Amniotic epithelial cell (primary cell): ENCODE measurements at regions not wholly inside any gene's neighbourhood (a gene's known extent, or its start where the extent isn't known, plus 50 kb on each side); places are given as distances from the start of the nearest gene placed in this dataset.
"Not testable (repeated sequence)": the region's sequence is repeated elsewhere in the genome, so short reads cannot be mapped to it uniquely, and the experiment has no call there.

Experiments used
- DNase-seq: peaks from one replicate; pipeline ENCODE4 v3.0.0-alpha.2; 2010; ENCODE audit warnings: low read depth

DNA sequence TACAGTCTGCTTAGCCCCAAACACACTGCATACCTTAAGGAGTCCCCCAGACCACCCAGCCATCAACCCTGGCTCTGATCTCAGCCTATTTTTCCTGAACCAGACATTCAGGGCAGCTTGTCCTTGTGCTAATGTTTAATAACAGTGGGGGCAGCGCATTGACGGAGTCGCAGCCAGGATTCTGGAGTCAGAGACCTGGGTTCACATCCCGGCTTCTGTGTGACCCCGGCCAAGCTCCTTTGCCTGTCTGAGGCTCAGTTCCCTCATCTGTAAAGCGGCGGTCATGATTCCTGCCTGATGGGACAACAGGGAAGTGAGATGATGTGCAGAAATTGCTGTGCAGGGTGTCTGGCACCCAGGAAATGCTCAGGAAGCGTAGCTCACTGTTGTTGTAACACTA, 63.1 kb downstream of the MATN1 start:
- DNase-seq = no peak

DNA sequence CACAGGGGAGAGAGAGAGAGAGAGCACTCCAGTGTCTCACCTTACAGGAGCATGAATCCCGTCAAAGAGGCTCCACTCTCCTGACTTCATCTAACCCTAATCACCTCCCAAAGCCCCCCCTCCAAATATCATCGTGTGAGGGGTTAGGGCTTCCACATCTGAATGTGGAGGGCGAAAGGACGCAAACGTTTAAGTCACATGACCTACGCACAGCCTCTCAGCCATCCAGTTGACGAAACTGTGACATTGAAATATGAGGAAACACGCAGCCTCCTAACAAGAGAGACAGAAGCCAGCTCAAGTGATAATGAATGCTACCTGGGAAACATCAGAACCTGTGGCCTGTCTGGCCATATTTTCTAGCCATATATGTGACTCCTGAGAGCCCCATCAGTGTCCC, 63.7 kb downstream of the MATN1 start:
- DNase-seq = no peak

DNA sequence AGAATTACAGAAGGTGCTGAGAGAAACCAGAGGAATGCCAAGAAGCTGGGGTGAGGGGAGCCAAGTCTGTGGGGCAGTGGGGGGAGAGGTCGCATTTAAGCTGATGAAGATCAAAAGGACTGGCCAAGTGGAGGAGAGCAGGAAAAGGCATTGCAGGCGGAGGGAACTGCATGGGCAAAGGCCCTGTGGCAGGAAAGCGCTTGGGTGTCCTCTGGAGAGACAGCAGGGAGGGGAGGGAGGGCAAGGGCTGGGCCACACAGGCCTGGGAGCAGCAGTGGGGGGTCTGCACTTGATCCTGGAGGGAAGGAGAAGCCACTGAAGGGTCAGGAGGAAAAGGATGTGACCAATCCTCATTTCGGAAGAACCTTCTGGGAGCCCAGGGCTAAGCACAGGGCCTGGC, 65.0 kb downstream of the MATN1 start:
- DNase-seq = not testable (repeated sequence)

DNA sequence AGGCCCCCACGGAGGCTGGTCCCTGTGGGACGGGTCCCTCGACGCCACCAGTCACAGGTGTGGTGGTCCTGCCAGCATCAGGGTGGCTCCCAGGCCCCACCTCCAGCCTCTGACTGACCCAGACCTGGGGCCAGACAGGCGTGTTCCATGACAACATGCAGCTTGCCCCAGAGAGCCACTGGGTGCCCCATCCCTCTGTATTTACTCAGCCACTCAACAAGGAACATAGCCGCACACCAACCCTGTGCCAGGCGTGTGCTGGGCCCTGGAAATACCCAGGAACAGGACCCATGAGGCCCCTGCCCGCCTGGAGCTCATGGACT, 65.4 kb downstream of the MATN1 start:
- DNase-seq = no peak

DNA sequence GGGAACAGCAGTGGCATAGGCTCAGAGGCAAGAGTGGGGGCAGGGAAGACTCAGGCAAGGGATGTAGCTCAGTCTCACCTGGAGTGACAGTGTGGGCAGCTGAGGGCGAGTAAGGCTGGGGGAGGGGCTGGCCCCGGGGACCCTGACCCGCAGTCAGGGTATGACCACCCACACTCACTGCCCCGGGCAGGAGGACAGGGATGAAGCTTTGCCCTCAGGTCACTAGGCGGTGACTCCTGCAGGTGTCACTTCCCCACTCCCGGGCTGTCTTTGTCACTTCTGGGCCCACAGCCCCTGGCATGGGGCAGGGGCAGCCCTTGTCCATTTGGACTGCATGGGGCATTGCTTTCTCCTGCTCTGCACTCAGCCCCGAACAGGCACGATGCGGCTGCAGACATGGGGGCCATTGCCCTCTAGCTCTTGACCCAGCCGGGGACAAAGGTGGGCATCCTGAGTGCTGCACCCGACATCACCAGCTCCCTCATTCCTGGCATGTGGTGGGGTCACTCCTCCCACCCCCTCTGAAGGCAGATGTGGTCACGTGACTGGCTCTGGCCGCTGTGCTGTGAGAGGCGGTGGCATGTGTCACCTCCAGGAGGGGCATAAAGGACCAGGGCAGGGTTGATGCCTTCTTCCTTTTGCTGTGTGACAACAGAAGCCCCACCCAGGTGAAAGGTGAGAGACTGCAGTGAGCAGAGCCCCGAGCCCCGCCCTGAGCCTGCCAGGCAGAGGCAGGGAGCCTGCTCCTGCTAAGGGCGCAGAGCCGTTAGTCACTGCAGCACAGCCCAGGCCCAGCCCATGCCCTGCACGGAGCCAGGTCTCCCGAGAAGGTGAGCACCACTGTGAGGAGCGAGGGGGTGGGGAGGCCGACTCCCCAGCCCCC, 66.0 kb downstream of the MATN1 start:
- DNase-seq = no peak

DNA sequence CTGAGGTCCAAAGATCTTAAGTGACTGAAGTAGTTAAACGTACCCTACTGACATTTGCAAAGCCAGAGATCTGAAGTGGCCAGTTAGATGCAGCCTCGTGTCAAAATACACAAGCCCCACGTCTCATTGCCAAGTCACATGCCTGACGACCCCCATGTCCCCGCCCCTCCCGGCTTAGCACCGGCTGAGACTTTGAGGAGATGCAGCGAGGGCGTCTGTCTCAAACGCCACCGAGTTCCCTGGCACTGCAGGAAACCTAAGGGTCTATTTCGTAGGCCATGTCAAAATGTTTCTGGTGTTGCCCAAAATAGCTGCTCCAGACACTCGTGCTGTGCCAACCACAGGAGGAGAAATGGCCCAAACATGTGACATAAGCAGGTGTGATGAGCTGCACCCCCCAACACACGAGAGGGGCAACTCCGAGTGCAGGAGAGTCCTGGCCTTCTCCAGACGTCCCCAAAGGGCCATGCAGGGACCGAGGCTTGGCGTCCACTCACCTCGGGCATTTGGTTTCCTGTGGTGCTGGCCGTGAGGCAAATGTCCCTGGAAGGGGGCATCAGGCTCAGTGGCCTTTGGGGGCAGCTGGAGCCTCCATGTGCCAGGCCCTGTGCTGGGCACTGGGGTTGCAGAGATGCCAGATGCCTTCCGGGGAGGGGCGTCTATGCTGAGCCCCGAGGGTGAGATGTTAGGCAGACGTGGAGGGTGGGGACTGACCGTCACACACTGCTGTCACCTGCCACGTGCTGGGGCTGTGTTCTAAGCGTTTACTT, 67.0 kb downstream of the MATN1 start:
- no peak for DNase-seq

DNA sequence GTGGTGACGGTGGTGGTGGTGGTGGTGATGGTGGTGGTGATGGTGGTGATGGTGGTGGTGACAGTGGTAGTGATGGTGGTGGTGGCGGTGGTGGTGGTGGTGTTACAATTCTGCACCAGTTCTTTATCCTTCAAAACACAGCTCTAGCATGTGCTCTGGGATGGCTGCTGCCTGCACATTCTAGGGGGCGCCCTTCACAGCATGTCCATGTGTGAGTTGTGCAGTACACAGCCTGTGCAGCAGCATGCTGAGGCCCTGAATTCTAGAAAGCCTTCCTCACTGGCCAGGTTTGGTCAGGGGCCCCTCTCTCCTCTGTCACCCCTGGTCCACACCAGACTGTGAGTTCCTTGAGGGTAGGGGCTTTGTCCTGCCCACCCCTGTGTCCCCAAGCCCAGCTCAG, 67.7 kb downstream of the MATN1 start:
- DNase-seq = no peak

DNA sequence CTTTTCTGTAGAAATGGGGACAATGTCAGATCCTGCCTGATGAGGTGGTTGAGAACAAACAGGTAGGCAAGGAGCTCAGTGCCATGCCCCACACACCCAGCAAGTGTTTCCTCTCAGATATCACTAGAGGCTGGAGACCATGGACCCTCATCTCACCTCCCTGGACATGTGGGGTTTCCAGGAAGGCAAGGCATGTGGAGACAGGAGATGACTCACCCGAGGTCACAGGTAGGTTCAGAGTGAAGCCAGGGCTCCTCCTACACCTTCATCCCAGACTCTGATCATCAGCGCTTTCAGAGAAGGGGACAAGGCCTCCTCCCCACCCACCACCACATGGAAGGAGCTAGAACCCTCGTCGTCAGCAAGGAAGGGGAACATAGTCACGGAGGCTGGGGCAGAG, 69.2 kb downstream of the MATN1 start:
- no peak for DNase-seq

DNA sequence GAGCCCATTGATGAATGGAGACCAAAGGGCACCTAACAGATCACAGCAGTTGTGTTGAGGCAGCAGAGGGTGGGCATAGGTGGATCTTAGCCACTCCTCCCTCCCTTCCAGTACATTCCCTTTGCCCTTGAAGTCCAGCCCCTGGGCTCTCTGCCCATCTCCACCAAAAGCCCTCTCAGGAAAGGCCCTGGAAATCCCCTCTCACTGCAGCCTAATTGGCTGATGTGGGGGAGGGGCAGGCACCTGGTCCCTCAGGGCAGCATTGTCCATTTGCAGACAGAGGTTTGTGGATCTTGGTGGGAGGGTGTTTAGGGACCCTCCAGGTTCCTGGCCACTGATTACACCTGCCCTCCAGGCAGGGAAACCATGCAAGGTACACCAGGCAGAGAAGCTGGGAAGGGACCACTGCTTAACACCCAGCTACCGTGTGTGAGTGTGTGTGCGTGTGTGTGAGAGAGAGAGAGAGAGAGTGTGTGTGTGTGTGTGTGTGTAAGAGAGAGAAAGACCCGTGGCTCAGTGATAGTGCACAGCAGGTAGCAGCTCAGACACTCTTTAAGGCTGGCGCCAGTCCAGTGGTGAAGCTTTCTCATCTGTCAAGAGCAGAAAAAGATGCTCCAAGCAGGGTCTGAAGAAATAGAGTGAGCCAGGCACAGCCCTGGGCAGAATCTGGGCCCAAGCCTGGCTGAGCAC, 71.1 kb downstream of the MATN1 start:
- DNase-seq = no peak

DNA sequence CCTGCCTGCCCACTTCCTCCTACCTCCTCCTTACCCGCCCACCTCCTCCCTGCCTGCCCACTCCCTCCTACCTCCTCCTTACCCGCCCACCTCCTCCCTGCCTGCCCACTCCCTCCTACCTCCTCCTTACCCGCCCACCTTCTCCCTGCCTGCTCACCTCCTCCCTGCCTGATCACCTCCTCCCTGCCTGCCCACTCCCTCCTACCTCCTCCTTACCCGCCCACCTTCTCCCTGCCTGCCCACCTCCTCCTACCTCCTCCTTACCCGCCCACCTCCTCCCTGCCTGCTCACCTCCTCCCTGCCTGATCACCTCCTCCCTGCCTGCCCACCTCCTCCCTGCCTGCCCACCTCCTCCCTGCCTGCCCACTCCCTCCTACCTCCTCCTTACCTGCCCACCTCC, 72.0 kb downstream of the MATN1 start:
- not testable (repeated sequence) for DNase-seq

DNA sequence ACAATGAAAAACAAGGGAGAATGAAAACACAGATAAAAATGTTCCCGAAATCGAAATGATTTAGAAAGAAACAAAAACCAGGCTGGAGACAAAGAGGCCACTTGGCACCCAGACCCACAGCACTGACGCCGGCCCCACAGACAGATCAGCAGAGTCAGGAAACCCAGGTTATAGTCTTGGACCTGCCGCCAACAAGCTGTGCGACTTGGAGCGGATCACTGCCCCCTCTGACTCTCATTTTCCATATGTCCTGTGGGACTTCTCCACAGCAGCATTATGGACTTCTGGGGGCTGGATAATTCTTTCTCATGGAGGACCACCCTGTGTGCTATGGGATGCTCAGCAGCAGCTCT, 72.4 kb downstream of the MATN1 start:
- no peak for DNase-seq

DNA sequence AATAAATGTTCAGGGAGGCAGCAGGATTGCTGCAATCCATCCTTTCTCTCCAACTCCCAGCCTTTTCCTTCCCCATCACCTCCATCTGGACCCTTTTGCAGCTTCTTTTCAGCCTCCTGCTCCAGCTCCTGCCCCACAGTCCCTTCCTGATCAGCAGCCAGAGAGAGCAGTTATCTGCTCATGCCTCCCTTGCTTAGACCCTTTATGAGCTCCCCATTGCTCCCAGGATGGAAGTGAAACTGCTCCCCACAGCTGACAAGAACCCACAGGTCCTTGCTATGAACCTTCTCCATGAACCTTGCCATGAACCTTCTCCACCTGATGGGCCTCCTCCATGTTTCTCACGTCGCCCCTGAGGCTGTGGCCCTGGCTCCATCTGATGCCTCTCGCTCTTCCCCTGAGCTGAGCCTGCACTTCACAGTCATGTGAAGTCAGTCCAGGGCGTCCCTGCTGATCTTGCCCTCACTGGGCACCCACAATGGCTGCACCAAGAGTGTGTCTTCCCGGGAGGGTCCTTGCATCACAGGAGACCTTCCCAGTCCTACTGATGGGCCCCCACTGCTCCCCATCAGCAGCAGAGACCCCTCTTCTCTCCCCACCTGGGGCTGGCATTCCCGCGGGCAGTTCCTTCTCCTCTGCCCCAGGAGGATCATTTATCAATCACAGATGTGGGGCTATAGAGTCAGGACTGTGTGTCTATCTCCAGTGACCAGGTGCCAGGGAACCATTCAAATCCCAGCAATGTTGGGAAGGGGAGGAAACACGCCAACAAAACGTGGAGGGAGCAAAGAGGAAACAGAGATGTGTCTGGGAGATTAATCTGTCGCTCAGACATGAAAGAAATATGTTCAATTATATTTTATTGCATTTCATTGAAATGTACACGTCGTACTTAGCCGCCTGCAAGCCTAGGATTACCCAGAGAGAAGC, 73.1 kb downstream of the MATN1 start:
- DNase-seq = no peak

DNA sequence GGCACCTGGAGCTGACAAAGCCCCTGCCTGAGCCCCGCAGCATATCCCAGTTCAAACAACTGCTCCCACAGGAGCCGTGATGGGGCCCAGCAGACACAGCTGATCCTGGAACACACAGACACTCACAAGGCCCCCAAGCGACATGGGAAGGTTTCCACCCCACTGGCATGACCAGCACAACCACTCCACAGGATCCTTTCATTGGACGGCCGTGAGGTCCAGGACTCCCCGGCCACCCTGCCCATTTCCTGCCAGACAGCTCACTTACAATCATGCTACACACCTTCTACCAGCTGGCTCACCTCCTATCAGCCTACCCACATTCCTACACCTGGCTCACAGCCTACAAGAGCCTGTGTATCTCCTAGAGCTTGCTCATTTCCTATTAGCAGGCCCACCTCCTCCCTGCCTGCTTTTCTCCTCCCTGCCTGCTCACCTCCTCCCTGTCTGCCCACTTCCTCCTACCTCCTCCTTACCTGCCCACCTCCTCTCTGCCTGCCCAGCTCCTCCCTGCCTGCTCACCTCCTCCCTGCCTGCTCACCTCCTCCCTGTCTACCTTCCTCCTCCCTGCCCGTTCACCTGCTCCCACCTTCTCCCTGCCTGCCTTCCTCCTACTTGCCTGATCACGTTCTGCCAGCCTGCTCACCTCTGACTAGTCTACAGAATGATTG, 73.9 kb downstream of the MATN1 start:
- no peak for DNase-seq

DNA sequence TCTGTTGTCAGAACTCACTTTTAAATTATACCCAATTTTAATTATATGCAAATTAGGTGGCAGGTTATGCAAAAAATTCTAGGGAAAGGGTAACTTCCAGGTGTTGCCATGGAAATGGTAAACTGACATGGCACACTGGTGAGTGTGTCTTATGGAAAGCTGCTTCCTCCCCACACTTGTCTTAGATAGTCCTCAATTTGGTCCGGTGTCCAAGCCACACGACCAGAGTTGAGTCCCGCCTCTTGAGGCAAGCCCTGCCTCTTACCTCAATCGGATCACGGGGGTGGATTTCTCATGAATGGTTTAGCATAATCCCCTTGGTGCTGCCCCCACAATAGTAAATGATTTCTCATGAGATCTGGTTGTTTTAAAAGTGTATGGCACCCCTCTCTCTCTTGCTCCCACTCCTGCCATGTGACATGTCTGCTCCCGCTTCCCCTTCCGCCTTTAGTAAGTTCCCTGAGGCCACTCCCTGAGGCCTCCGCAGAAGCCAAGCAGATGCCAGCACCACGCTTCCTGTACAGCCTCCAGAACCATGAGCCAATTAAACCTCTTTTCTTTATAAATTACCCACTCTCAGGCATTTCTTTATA, 74.9 kb downstream of the MATN1 start:
- DNase-seq = no peak

DNA sequence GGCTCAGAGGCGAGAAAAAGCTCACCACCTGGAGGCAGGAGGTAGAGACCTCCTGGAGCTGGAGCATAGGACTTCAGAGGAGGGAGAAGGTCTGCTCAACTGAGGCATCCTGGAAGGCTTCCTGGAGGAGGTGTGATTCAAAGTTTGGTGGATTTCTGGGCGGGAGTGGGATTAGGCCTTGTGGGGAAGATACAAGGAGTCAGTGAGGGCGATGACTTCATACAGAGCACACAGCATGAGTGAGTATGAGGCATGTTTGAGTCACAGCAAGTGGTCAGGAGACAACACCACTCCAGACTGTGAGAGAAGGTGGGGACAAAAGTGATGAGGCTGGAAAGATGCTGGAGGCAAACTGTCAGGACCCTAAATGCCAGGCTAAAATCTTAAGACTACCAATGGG, 77.6 kb downstream of the MATN1 start:
- DNase-seq = peak; percentile 12

DNA sequence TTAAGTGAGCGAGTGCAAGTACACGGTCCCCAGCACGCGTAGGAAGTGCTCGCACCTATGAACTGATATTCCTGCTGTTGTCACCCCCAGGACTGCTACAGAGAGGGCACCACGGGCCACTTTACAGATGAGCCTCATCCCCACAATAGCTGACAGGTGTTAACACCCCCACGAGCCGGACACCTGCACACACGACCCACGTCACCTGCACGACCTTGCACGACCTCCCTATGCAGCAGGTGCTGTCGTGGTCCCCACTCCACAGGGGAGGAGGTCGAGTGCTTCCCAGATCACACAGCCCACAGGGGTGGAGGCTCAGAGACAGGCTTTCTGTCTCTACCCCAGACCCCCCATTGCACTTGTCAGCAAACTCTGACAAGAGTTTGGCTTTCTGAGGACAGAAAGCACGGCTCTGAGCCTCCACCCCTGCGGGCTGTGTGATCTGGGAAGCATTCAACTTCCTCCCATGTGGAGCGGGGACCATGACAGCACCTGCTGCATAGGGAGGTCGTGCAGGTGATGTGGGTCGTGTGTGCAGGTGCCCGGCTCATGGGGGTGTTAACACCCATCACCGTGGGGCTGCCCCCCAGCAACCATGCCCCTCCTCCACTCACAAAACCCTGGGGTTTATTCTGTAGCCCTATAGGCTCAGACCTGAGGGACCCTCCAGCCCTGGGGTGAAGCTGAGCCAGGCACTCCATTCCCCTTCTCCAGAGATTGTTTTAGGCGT, 80.8 kb downstream of the MATN1 start:
- DNase-seq = no peak

DNA sequence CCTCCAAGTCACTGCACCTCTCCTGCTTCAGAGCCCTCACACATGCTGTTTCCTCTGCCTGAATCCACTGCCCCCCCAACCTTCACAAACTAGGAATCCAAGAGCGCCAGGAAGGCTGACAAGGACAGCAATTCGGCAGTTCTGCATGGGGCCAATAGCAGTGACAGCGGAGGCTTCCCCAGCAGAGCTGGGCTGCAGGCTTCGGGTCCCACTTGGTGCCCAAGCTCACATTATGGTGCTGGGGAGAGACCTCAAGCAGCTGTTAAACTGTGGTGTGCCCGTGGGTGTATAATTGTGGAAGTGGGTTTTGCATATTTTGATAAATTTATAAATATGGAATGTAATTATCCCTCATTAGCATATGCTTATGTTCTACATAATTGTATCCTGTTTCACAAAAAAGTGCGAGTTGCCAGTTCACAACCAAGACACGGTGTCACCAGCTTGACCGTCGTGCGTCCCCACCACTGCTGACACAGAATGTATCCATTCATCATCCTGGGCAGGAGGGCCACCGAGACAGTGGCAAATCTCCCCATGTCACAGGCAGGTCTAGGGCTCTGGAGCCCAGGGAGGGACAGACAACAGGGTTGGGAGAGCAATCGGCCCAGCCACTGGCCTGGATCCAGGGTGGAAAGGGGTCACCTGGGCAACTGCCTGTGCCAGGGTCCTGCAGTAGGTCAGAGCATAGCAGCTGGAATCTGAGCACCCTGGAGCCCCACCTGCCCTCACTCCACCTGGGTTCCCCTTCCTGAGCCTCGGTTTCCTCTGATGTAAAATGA, 81.6 kb downstream of the MATN1 start:
- no peak for DNase-seq

DNA sequence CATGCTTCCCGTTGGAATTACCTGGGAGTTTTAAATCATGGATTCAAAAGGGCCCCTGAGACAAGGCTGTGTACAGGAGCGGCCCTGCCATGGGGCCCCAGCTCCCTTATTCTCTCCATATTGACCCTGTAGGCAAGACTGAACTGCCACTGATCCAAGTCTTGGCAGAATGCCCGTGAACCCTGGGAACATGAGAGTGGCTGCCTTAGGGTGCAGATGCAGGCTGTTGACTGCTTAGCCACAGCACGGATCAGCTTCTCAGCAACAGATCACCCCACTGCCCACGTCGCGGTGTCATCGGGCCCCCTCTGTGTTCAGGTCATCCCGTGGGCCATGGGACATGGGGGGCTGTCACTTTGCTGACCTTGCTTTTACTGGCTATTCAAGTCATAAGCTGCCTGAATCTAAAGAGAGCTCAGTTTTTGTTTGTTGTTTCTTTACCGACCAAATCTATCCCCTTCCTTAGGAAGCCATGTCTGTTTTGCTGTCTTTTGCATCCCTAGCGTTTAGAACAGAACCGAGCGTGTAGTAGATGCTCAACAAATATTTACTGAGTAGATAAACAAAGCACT, 83.4 kb downstream of the MATN1 start:
- no peak for DNase-seq

DNA sequence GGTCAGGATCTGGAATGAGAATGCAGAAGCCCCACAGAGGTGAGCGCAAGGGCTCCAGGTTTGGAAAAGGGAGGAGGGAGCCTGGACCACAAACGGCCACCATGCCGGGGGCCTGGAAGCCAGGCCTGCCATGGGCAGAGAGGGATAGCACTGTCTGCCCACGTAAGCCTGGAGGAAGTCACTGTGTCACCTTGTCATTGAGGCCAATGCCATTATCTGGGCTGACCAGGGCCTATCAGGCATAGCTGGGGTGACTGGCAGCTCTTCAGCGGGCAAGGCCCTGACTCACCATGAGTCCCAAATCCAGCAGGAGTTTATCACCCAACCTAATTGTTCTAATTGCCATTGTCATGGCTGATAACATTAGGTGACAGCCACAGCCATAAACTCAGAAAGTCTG, 84.6 kb downstream of the MATN1 start:
- DNase-seq = no peak
